ENCODE measurements at regions not wholly inside any gene's neighbourhood (a gene's known extent, or its start where the extent isn't known, plus 50 kb on each side); places are given as distances from the start of the nearest gene placed in this dataset.

DNA sequence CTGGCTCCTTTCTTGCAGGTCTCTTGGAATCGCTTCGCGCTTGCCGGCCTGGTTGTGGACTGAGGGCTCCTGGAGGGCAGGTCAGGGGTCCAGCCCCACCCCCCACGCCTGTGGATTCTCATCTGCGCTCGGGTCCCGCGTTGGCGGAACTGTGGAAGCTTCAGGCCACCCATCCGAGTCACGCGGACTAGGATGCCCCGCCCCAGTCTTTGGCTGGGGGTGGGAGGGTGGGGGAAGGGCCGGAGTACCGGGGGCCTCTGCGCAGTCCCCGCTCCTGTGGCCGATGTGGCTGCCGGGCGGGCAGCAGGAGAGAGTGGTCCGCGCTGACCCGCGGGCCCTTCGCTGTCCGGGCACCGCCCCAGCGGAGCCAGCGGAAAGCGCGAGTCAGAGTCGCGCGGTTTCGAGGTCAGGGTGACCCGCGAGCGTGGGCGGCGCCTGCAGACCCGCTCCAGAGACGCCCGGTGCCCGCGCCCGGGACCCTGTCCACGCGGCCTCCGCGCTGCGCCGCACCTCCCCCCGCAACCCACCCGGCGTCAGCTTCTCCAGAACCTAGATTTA is 114.2 kb downstream of the KLF13 start:
- H3K27me3 ChIP-seq (replicated peaks; ENCODE audit: insufficient read depth): no peaks in the 10 kb centered on the region
- ATAC-seq (ENCODE audit: insufficient number of reproducible peaks, low FRiP score, low read depth) (no peak), DNase-seq (ENCODE audit: low spot score) (no peak)
- H3K36me3 ChIP-seq: no peaks in the 10 kb centered on the region
- peak overlapping the region; percentile 37 to 71 for H3K27ac ChIP-seq
- H3K4me1 ChIP-seq (ENCODE audit: control insufficient read depth in 1 of 2, low read depth in 2 of 2): peaks cover 11 to 29% of the 10 kb centered on the region in 2 donors
- H3K4me3 ChIP-seq: peak overlapping the region; percentile 88
- TF ChIP-seq, protein P1, sequence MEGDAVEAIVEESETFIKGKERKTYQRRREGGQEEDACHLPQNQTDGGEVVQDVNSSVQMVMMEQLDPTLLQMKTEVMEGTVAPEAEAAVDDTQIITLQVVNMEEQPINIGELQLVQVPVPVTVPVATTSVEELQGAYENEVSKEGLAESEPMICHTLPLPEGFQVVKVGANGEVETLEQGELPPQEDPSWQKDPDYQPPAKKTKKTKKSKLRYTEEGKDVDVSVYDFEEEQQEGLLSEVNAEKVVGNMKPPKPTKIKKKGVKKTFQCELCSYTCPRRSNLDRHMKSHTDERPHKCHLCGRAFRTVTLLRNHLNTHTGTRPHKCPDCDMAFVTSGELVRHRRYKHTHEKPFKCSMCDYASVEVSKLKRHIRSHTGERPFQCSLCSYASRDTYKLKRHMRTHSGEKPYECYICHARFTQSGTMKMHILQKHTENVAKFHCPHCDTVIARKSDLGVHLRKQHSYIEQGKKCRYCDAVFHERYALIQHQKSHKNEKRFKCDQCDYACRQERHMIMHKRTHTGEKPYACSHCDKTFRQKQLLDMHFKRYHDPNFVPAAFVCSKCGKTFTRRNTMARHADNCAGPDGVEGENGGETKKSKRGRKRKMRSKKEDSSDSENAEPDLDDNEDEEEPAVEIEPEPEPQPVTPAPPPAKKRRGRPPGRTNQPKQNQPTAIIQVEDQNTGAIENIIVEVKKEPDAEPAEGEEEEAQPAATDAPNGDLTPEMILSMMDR (IDR thresholded peaks at IDR 0.05): no peak
- no peaks in the 10 kb centered on the region for H3K9me3 ChIP-seq

DNA sequence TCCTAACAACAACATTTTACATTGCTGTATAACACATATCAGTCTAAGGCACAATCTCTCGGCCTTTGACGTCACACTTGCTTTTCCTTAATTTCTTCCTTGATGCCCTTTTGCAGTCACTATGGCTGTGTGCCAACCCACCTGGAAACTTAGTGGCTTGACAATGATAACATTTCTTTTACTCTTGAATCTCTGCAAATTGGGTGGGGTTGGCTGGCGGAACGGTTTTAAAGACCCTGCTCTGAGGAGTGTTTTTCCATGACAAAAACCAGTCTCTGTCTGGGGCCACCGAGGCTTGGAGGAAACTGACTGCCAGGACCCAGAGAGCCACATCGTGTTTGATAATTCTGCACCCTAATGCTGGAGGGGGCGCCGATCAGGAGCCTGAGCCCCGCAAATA is 115.6 kb downstream of the KLF13 start:
- Histone ChIP-seq H3K9me3 (no peaks in the 10 kb centered on the region), H3K36me3 (no peaks in the 10 kb centered on the region), H3K27ac (peak overlapping the region in 1 of 2 donors; percentile 71), H3K4me1 (ENCODE audit: control insufficient read depth in 1 of 2, low read depth in 2 of 2) (peaks cover 9 to 28% of the 10 kb centered on the region in 2 donors), H3K4me3 (no peak overlapping the region), H3K27me3 (replicated peaks; ENCODE audit: insufficient read depth) (no peaks in the 10 kb centered on the region)
- TF ChIP-seq, protein P1 (IDR thresholded peaks at IDR 0.05): no peak
- ATAC-seq (ENCODE audit: insufficient number of reproducible peaks, low FRiP score, low read depth) (no peak), DNase-seq (ENCODE audit: low spot score) (no peak)

DNA sequence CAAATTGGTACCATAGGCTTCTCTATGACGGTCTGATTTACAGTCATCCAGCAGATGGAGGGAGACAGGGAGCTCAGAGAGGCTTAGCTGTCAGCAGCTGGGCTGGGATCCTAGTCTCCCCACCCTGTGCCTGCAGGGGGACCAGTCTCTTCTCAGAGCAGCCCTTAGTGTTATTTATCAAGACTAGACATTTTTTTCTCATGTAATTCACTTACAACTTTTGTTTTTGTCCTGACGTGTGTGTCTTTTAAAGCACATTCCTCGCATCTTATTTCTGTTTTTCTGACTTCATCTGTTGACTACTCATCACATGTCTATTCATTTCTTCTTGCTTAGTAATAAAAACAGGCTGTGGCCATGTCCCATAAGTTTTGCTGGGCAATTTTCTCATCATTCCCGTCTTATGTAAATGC is 116.1 kb downstream of the KLF13 start:
- H3K36me3 ChIP-seq: no peaks in the 10 kb centered on the region
- no peaks in the 10 kb centered on the region for H3K9me3 ChIP-seq
- TF ChIP-seq, protein P1 (IDR thresholded peaks at IDR 0.05): no peak
- no peaks in the 10 kb centered on the region for H3K27me3 ChIP-seq (replicated peaks; ENCODE audit: insufficient read depth)
- H3K27ac ChIP-seq: peak overlapping the region; percentile 20 to 71
- no peak overlapping the region for H3K4me3 ChIP-seq
- H3K4me1 ChIP-seq (ENCODE audit: control insufficient read depth in 1 of 2, low read depth in 2 of 2): peaks cover 9 to 28% of the 10 kb centered on the region in 2 donors
- DNase-seq (ENCODE audit: low spot score): no peak
- ATAC-seq (ENCODE audit: insufficient number of reproducible peaks, low FRiP score, low read depth): peak; percentile 12

DNA sequence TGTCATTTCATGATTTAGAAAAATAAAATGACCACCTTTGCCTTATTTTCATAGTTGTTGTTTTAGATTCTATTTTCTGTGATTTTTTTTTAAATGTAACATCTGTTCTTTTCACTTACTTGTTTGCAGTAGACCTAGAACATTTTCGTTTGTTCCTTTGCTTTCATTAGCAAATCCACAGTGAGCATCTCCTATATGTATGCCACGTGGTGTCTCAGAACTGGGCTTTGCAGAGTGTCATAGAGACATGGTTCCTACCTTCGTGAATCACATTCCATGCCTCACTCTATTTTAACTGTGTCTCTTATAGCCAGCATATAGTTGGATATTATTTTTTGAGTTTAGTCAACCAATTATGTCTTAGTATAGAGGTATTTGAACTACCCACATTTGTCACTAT is 118.2 kb downstream of the KLF13 start:
- no peaks in the 10 kb centered on the region for H3K27me3 ChIP-seq (replicated peaks; ENCODE audit: insufficient read depth)
- TF ChIP-seq, protein P1 (IDR thresholded peaks at IDR 0.05): no peak
- H3K4me3 ChIP-seq: no peak overlapping the region
- H3K27ac ChIP-seq: no peak overlapping the region
- ATAC-seq (ENCODE audit: insufficient number of reproducible peaks, low FRiP score, low read depth) (no peak), DNase-seq (ENCODE audit: low spot score) (no peak)
- H3K9me3 ChIP-seq: no peaks in the 10 kb centered on the region
- no peaks in the 10 kb centered on the region for H3K36me3 ChIP-seq
- peaks cover 9 to 28% of the 10 kb centered on the region in 2 donors for H3K4me1 ChIP-seq (ENCODE audit: control insufficient read depth in 1 of 2, low read depth in 2 of 2)

DNA sequence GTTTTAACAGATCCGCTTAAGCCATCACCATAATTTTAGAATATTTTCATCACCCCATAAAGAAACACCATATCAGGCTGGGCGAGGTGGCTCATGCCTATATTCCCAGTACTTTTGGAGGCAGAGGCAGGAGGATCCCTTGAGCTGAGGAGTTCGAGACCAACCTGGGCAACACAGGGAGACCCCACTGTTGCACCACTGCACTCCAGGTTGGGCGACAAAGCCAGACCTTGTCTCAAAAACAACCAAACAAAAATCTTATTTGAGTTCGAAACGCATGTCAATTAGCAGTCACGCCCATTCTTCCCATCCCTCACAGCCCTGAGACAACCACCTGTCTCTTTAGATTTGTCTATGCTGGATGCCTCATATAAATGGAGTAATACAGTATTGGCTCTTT is 119.9 kb downstream of the KLF13 start:
- TF ChIP-seq, protein P1 (IDR thresholded peaks at IDR 0.05): no peak
- no peaks in the 10 kb centered on the region for H3K27me3 ChIP-seq (replicated peaks; ENCODE audit: insufficient read depth)
- no peak for DNase-seq (ENCODE audit: low spot score)
- no peak for ATAC-seq (ENCODE audit: insufficient number of reproducible peaks, low FRiP score, low read depth)
- no peaks in the 10 kb centered on the region for H3K9me3 ChIP-seq
- H3K4me3 ChIP-seq: no peak overlapping the region
- H3K27ac ChIP-seq: no peak overlapping the region
- H3K36me3 ChIP-seq: no peaks in the 10 kb centered on the region
- H3K4me1 ChIP-seq (ENCODE audit: control insufficient read depth in 1 of 2, low read depth in 2 of 2): peaks cover 6 to 16% of the 10 kb centered on the region in 2 donors
